Duodenal mucosa (tissue), 2 donors: ENCODE measurements at regions not wholly inside any gene's neighbourhood (a gene's known extent, or its start where the extent isn't known, plus 50 kb on each side); places are given as distances from the start of the nearest gene placed in this dataset.

Source experiments
- H3K27ac ChIP-seq: one replicate; pipeline ENCODE4 v1.7.0; 2013; ENCODE audit warnings: low read depth, low read length
- H3K27me3 ChIP-seq, 2 donors: one replicate each; pipeline ENCODE4 v1.7.0; 2013; ENCODE audit warnings: low read length in 2 of 2, control low read depth in 1 of 2; ENCODE audit not compliant: insufficient read depth in 2 of 2, control insufficient read depth in 1 of 2
- H3K36me3 ChIP-seq, 2 donors: one replicate each; pipeline ENCODE4 v1.7.0; 2013; ENCODE audit warnings: low read length in 2 of 2, control low read depth in 1 of 2; ENCODE audit not compliant: insufficient read depth in 2 of 2, control insufficient read depth in 1 of 2
- H3K4me1 ChIP-seq, 2 donors: one replicate each; pipeline ENCODE4 v1.7.0; 2013; ENCODE audit warnings: low read length in 2 of 2, control low read depth in 1 of 2; ENCODE audit not compliant: insufficient read depth in 2 of 2, control insufficient read depth in 1 of 2
- H3K4me3 ChIP-seq, 2 donors: one replicate each; pipeline ENCODE4 v1.7.0; 2013; ENCODE audit warnings: low read length in 2 of 2, low read depth in 1 of 2
- H3K9ac ChIP-seq, 2 donors: one replicate each; pipeline ENCODE4 v1.7.0; 2013; ENCODE audit warnings: low read length in 2 of 2, low read depth in 1 of 2
- H3K9me3 ChIP-seq, 2 donors: one replicate each; pipeline ENCODE4 v1.7.0; 2013; ENCODE audit warnings: low read length in 2 of 2, control low read depth in 1 of 2; ENCODE audit not compliant: control insufficient read depth in 1 of 2

DNA sequence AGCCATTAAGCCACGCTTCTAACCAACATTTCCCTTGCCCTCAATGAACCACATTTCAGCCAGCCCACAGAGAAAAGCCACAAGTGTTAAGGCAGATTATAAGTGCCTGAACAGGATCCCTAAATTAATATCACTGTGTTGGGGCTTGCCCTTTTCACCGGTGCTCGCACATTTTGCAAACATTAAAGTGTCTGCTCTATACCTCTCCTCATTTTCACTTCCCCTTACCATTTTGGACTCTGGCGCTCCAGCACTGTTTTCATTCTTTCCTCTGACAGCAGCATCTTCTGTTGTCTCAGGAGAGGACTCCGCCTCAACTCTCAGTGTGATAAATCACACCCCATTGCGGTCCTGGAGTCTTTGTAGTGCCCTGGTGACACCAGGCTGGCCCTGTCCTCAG lies 274.2 kb downstream of the BAMBI start:
- no peaks in the 10 kb centered on the region for H3K4me1 ChIP-seq
- no peak overlapping the region for H3K9ac ChIP-seq
- no peaks in the 10 kb centered on the region for H3K36me3 ChIP-seq
- H3K9me3 ChIP-seq: no peaks in the 10 kb centered on the region
- no peak overlapping the region for H3K4me3 ChIP-seq
- no peak overlapping the region for H3K27ac ChIP-seq
- no peaks in the 10 kb centered on the region for H3K27me3 ChIP-seq

DNA sequence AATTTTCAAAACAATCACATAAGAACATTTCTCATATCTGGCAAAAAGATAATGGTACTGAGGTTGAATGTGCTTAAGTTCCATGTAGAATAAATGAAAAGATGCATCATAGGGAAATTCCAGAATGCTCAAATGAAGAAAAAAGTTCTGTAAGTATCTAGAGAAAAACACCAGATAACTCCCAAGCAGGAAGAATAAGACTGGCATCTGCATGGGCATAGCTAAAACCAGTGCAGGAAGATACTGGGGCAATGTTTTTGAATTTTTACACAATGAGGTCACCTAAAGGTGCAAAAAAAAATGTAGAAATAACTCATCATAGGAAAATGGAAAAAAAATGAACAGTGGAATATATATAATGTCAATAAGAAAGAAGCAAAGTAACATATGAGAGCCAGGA lies 275.2 kb downstream of the BAMBI start:
- Histone ChIP-seq H3K27ac (no peak overlapping the region), H3K4me1 (no peaks in the 10 kb centered on the region), H3K4me3 (no peak overlapping the region), H3K36me3 (no peaks in the 10 kb centered on the region), H3K27me3 (no peaks in the 10 kb centered on the region), H3K9ac (no peak overlapping the region), H3K9me3 (no peaks in the 10 kb centered on the region)

DNA sequence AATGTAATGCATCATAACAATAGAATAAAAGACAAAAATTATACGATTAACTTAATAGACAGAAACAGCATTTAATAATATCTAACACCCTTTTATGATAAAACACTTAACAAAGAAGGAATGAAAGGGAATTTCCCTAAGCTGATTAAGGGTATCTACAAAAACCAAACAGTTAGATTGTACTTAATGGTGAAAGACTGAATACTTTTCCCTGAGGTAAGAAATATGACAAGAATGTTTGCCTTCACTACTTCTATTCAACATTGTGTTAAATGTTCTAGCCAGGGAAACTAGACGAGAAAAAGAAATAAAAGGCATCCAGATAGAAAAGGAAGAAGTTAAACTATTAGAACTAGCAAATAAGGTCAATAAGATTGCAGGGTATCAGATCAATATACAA lies 276.9 kb downstream of the BAMBI start:
- no peaks in the 10 kb centered on the region for H3K4me1 ChIP-seq
- no peak overlapping the region for H3K4me3 ChIP-seq
- H3K36me3 ChIP-seq: no peaks in the 10 kb centered on the region

DNA sequence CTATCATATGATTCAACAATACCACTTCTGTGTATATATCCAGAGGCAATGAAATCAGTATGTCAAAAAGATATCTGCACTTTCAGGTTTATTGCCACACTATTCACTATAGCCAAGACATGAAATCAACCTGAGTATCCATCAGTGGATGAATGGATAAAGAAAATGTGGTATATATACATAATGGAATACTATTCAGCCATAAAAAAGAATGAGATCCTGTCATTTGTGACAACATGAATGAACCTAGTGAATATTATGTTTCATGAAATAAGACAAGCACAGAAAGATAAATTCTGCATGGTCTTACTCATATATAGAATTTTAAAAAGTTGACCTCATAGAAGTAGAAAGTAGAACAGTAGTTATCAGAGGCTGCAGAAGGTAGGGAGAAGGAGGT lies 281.1 kb downstream of the BAMBI start:
- Histone ChIP-seq H3K36me3 (no peaks in the 10 kb centered on the region), H3K27ac (no peak overlapping the region), H3K4me1 (no peaks in the 10 kb centered on the region), H3K9ac (no peak overlapping the region), H3K4me3 (no peak overlapping the region), H3K9me3 (no peaks in the 10 kb centered on the region), H3K27me3 (no peaks in the 10 kb centered on the region)

More for the DNA sequence above, 276.9 kb downstream of the BAMBI start:
- Histone ChIP-seq H3K27me3 (no peaks in the 10 kb centered on the region), H3K9ac (no peak overlapping the region), H3K27ac (no peak overlapping the region), H3K9me3 (no peaks in the 10 kb centered on the region)

DNA sequence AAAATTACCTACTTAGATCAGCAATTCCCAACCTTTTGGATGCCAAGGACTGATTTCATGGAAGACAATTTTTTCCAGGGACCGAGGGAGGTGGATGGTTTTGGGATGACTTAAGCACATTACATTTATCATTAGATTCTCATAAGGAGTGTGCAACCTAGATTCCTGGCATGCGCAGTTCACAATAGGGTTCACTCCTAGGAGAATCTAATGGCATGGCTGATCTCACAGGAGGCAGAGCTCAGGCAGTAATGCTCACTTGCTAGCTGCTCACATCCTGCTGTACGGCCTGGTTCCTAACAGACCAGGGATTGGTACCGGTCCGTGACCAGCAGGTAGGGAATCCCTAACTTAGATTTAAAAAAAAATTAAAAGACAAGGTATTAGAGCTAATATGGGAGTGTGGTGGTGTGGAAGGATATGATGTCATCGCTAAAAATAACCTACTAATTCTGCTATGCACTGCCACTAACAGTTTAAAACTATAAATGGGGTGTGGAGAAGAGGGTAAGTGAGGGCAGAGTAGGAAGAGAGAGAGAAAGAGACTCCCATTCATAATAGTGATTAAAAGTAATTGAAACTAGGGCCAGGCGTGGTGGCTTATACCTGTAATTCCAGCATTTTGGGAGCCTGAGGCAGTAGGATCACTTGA lies 282.7 kb downstream of the BAMBI start:
- no peaks in the 10 kb centered on the region for H3K27me3 ChIP-seq
- no peak overlapping the region for H3K4me3 ChIP-seq
- no peak overlapping the region for H3K9ac ChIP-seq
- no peaks in the 10 kb centered on the region for H3K4me1 ChIP-seq
- no peaks in the 10 kb centered on the region for H3K9me3 ChIP-seq
- H3K36me3 ChIP-seq: no peaks in the 10 kb centered on the region
- no peak overlapping the region for H3K27ac ChIP-seq

DNA sequence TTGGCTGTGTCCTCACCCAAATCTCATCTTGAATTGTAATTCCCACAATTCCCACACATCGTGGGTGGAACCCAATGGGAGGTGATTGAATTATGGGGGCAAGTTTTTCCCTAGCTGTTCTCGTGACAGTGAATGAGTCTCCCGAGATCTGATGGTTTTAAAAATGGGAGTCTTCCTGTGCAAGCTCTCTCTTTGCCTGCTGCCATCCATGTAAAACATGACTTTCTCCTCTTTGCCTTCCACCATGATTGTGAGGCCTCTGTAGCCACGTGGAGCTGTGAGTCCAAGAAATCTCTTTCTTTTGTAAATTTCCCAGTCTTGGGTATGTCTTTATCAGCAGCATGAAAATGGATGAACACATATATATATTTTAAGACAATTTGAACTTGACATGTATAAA lies 285.4 kb downstream of the BAMBI start:
- no peak overlapping the region for H3K27ac ChIP-seq
- no peaks in the 10 kb centered on the region for H3K36me3 ChIP-seq
- H3K4me3 ChIP-seq: no peak overlapping the region
- no peaks in the 10 kb centered on the region for H3K27me3 ChIP-seq
- H3K4me1 ChIP-seq: no peaks in the 10 kb centered on the region
- no peaks in the 10 kb centered on the region for H3K9me3 ChIP-seq
- no peak overlapping the region for H3K9ac ChIP-seq

DNA sequence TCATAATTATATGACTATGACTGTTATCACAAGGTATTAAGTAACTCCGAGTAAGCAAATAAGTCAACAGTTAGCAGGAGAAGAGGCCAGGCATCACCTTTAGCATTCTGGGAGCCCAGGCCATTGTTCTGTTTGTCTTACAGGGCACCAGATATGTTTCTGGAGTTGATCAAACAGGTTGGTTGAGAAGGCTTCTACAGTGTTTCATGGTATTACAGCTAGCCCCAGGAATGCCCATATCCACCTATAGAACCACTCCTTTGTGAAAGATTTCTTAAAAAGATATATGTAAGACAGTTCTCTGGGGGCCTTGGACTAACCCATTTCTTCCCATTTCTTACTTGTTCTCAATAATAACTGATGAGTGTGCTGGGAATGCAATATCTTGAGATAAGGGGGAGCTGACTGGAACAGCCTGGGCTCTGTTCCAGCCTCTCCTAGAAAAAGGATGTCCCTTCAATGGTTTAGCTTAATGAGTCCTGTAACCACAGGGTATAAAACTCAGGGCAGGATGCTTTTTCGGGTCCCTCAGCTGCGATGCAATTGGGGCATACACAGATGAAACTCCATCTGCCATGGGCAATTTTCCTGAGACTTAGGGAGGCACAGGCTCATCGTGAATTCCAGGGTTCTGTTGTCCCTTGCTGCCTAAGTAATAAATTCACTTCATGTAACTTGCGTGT lies 286.4 kb downstream of the BAMBI start:
- Histone ChIP-seq H3K9ac (no peak overlapping the region), H3K4me1 (no peaks in the 10 kb centered on the region), H3K9me3 (no peaks in the 10 kb centered on the region), H3K36me3 (no peaks in the 10 kb centered on the region), H3K27ac (no peak overlapping the region), H3K4me3 (no peak overlapping the region), H3K27me3 (no peaks in the 10 kb centered on the region)

DNA sequence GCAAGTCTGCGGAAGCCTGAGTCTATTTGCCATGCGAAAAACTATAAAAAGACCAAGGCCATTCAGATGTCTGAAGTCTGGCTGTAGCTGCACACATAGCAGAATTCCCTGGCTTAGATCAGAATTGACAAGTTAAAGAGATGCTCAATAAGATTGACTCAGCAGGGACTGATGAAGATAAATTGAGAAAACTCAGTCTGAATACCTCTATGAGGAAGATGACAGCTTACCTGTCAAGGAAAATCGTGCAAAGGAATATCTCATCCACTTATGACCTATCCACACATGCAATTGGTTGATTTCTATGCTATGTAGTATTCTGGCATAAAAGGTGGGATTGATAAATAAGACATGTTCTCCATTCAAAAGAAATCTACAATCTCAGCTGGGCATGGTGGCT lies 288.6 kb downstream of the BAMBI start:
- Histone ChIP-seq H3K27me3 (no peaks in the 10 kb centered on the region), H3K36me3 (no peaks in the 10 kb centered on the region), H3K9ac (no peak overlapping the region), H3K4me1 (no peaks in the 10 kb centered on the region), H3K9me3 (no peaks in the 10 kb centered on the region), H3K27ac (no peak overlapping the region), H3K4me3 (no peak overlapping the region)

DNA sequence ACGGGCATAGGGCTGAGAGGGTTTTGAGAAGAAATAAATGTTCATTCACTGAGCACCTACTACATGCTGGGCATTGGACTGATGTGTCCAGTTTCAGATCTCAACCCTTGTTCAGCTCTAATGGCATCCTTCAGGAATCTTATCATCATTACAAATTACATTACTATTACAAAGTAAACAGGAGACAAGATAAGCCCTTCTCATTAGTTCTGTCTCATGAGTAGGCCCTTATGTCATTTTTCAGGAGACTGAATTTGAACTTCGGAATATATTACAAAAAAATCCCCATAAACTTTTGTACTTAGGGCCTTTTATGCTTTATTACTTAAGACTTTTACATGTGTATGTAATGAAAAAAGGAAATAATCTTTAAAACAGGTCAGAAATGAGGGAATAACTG lies 289.7 kb downstream of the BAMBI start:
- Histone ChIP-seq H3K9ac (no peak overlapping the region), H3K4me3 (no peak overlapping the region), H3K27ac (no peak overlapping the region), H3K27me3 (no peaks in the 10 kb centered on the region), H3K9me3 (no peaks in the 10 kb centered on the region), H3K36me3 (no peaks in the 10 kb centered on the region), H3K4me1 (no peaks in the 10 kb centered on the region)

DNA sequence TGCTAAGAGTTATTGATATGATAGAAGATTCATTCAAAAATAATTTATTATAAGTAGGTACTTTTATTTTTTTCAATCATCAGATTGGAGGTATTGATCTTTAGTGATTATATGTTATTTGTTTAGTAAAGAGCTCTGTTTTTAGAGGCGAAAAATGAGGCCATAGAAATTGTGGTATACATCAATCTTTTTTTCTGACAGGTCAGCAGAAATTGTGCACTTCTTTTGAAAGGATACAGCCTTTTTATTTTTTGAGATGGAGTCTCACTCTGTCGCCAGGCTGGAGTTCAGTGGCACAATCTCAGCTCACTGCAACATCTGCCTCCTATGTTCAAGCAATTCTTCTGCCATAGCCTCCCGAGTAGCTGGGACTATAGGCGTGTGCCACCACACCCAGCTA lies 292.1 kb downstream of the BAMBI start:
- H3K9me3 ChIP-seq: no peaks in the 10 kb centered on the region
- no peak overlapping the region for H3K9ac ChIP-seq

More for the DNA sequence above, 292.1 kb downstream of the BAMBI start:
- Histone ChIP-seq H3K4me1 (no peaks in the 10 kb centered on the region), H3K36me3 (no peaks in the 10 kb centered on the region), H3K27me3 (no peaks in the 10 kb centered on the region), H3K27ac (no peak overlapping the region), H3K4me3 (no peak overlapping the region)
